ENCODE measurements at regions not wholly inside any gene's neighbourhood (a gene's known extent, or its start where the extent isn't known, plus 50 kb on each side); places are given as distances from the start of the nearest gene placed in this dataset.

- TF ChIP-seq, protein P1, sequence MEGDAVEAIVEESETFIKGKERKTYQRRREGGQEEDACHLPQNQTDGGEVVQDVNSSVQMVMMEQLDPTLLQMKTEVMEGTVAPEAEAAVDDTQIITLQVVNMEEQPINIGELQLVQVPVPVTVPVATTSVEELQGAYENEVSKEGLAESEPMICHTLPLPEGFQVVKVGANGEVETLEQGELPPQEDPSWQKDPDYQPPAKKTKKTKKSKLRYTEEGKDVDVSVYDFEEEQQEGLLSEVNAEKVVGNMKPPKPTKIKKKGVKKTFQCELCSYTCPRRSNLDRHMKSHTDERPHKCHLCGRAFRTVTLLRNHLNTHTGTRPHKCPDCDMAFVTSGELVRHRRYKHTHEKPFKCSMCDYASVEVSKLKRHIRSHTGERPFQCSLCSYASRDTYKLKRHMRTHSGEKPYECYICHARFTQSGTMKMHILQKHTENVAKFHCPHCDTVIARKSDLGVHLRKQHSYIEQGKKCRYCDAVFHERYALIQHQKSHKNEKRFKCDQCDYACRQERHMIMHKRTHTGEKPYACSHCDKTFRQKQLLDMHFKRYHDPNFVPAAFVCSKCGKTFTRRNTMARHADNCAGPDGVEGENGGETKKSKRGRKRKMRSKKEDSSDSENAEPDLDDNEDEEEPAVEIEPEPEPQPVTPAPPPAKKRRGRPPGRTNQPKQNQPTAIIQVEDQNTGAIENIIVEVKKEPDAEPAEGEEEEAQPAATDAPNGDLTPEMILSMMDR (conservative IDR thresholded peaks at IDR 0.05; ENCODE audit: low read length) = no peak
- TF ChIP-seq EZH2phosphoT487 (IDR thresholded peaks at IDR 0.05; ENCODE audit: borderline replicate concordance) = no peak
Measured at GRCh38 chr1:224526771-224527170, 89.3 kb upstream of the CNIH3 start.
